ENCODE measurements at regions not wholly inside any gene's neighbourhood (a gene's known extent, or its start where the extent isn't known, plus 50 kb on each side); places are given as distances from the start of the nearest gene placed in this dataset.

- no peak for DNase-seq (ENCODE audit: extremely low read depth, low read depth)
- TF ChIP-seq CTCF (IDR thresholded peaks at IDR 0.05; ENCODE audit: low read depth, low read length): no peak
These were observed 52.5 kb downstream of the KCNF1 start for GRCh38 chr2:10964052-10964790.

GRCh38 chr2:10965241-10965843 lies 53.6 kb downstream of the KCNF1 start:
- DNase-seq (ENCODE audit: extremely low read depth, low read depth): no peak
- no peak for TF ChIP-seq CTCF (IDR thresholded peaks at IDR 0.05; ENCODE audit: low read depth, low read length)

- DNase-seq (ENCODE audit: extremely low read depth, low read depth): no peak
- no peak for TF ChIP-seq CTCF (IDR thresholded peaks at IDR 0.05; ENCODE audit: low read depth, low read length)
These were observed 54.3 kb downstream of the KCNF1 start for GRCh38 chr2:10966056-10966455.

- no peak for DNase-seq (ENCODE audit: extremely low read depth, low read depth)
- no peak for TF ChIP-seq CTCF (IDR thresholded peaks at IDR 0.05; ENCODE audit: low read depth, low read length)
These were observed 55.0 kb downstream of the KCNF1 start for GRCh38 chr2:10966741-10967140.

GRCh38 chr2:10968176-10968575 lies 56.4 kb downstream of the KCNF1 start:
- no peak for TF ChIP-seq CTCF (IDR thresholded peaks at IDR 0.05; ENCODE audit: low read depth, low read length)
- DNase-seq (ENCODE audit: extremely low read depth, low read depth): no peak

- TF ChIP-seq CTCF (IDR thresholded peaks at IDR 0.05; ENCODE audit: low read depth, low read length): no peak
- no peak for DNase-seq (ENCODE audit: extremely low read depth, low read depth)
These were observed 58.9 kb downstream of the KCNF1 start for GRCh38 chr2:10970666-10971065.

- no peak for DNase-seq (ENCODE audit: extremely low read depth, low read depth)
- no peak for TF ChIP-seq CTCF (IDR thresholded peaks at IDR 0.05; ENCODE audit: low read depth, low read length)
These were observed 59.6 kb downstream of the KCNF1 start for GRCh38 chr2:10971161-10971887.
